ENCODE measurements at regions not wholly inside any gene's neighbourhood (a gene's known extent, or its start where the extent isn't known, plus 50 kb on each side); places are given as distances from the start of the nearest gene placed in this dataset.
"Not testable (repeated sequence)": the region's sequence is repeated elsewhere in the genome, so short reads cannot be mapped to it uniquely, and the experiment has no call there.

- ATAC-seq (no peak), DNase-seq (ENCODE audit: low spot score in 2 of 2) (no peak)
- Mint-ChIP-seq H3K27ac (no peak overlapping the region), H3K36me3 (no peaks in the 10 kb centered on the region), H3K9me3 (peaks cover 0 to 3% of the 10 kb centered on the region in 2 donors)
Measured at GRCh38 chrY:20891440-20892160, 135.7 kb downstream of the RPS4Y2 start.

- DNase-seq (ENCODE audit: low spot score in 2 of 2); ATAC-seq; H3K27ac Mint-ChIP-seq: not testable (repeated sequence)
- Mint-ChIP-seq H3K36me3 (peaks cover 13 to 35% of the 10 kb centered on the region in 2 donors), H3K9me3 (peaks cover 17 to 26% of the 10 kb centered on the region in 2 donors)
Measured at GRCh38 chrY:20925350-20926091, 169.6 kb downstream of the RPS4Y2 start.

- Mint-ChIP-seq H3K27ac (no peak overlapping the region), H3K9me3 (peaks cover 10 to 17% of the 10 kb centered on the region in 2 donors), H3K36me3 (peaks cover 0 to 19% of the 10 kb centered on the region in 2 donors)
- DNase-seq (ENCODE audit: low spot score in 2 of 2) (no peak), ATAC-seq (no peak)
Measured at GRCh38 chrY:20929691-20930342, 173.9 kb downstream of the RPS4Y2 start.

- not testable (repeated sequence) for H3K27ac Mint-ChIP-seq
Measured at GRCh38 chrY:20936709-20937251, 180.9 kb downstream of the RPS4Y2 start.

GRCh38 chrY:20961512-20961911 is 205.6 kb downstream of the RPS4Y2 start:
- DNase-seq (ENCODE audit: low spot score in 2 of 2) (no peak), ATAC-seq (no peak)
- Mint-ChIP-seq H3K27ac (no peak overlapping the region), H3K9me3 (peaks cover 0 to 8% of the 10 kb centered on the region in 2 donors), H3K36me3 (no peaks in the 10 kb centered on the region)

More at GRCh38 chrY:20936709-20937251, 180.9 kb downstream of the RPS4Y2 start:
- ATAC-seq; DNase-seq (ENCODE audit: low spot score in 2 of 2); H3K36me3 Mint-ChIP-seq: not testable (repeated sequence)
- H3K9me3 Mint-ChIP-seq = peaks cover 11 to 14% of the 10 kb centered on the region in 2 donors

GRCh38 chrY:20967828-20968227 is 211.9 kb downstream of the RPS4Y2 start:
- peaks cover 0 to 8% of the 10 kb centered on the region in 2 donors for H3K9me3 Mint-ChIP-seq
- ATAC-seq (no peak), DNase-seq (ENCODE audit: low spot score in 2 of 2) (no peak)
- H3K36me3 Mint-ChIP-seq = no peaks in the 10 kb centered on the region
- no peak overlapping the region for H3K27ac Mint-ChIP-seq

GRCh38 chrY:20968237-20968636 is 212.3 kb downstream of the RPS4Y2 start:
- Mint-ChIP-seq H3K9me3 (peaks cover 0 to 8% of the 10 kb centered on the region in 2 donors), H3K27ac (no peak overlapping the region), H3K36me3 (no peaks in the 10 kb centered on the region)
- DNase-seq (ENCODE audit: low spot score in 2 of 2) = no peak
- ATAC-seq = no peak

- ATAC-seq (no peak), DNase-seq (ENCODE audit: low spot score in 2 of 2) (no peak)
- Mint-ChIP-seq H3K36me3 (no peaks in the 10 kb centered on the region), H3K9me3 (no peaks in the 10 kb centered on the region), H3K27ac (no peak overlapping the region)
Measured at GRCh38 chrY:20971371-20971770, 215.5 kb downstream of the RPS4Y2 start.

GRCh38 chrY:20986037-20986436 is 230.1 kb downstream of the RPS4Y2 start:
- Mint-ChIP-seq H3K27ac (no peak overlapping the region), H3K36me3 (no peaks in the 10 kb centered on the region), H3K9me3 (no peaks in the 10 kb centered on the region)
- no peak for DNase-seq (ENCODE audit: low spot score in 2 of 2)
- no peak for ATAC-seq

GRCh38 chrY:20990123-20990522 is 234.2 kb downstream of the RPS4Y2 start:
- H3K9me3 Mint-ChIP-seq = no peaks in the 10 kb centered on the region
- DNase-seq (ENCODE audit: low spot score in 2 of 2) (no peak), ATAC-seq (peak; percentile 41 to 50)
- no peaks in the 10 kb centered on the region for H3K36me3 Mint-ChIP-seq
- peak overlapping the region; percentile 84 to 90 for H3K27ac Mint-ChIP-seq

- Mint-ChIP-seq H3K36me3 (no peaks in the 10 kb centered on the region), H3K27ac (peak overlapping the region; percentile 44 to 84), H3K9me3 (no peaks in the 10 kb centered on the region)
- no peak for DNase-seq (ENCODE audit: low spot score in 2 of 2)
- ATAC-seq = peak; percentile 91 to 93
Measured at GRCh38 chrY:20990869-20991548, 235.1 kb downstream of the RPS4Y2 start.

GRCh38 chrY:20997355-20997754 is 241.4 kb downstream of the RPS4Y2 start:
- DNase-seq (ENCODE audit: low spot score in 2 of 2) (no peak), ATAC-seq (no peak)
- Mint-ChIP-seq H3K9me3 (peaks cover 0 to 5% of the 10 kb centered on the region in 2 donors), H3K36me3 (peaks cover 0 to 6% of the 10 kb centered on the region in 2 donors), H3K27ac (peak overlapping the region; percentile 74 to 81)

- DNase-seq (ENCODE audit: low spot score in 2 of 2) (no peak), ATAC-seq (peak; percentile 82 to 86)
- H3K27ac Mint-ChIP-seq = peak overlapping the region; percentile 81 to 90
- H3K36me3 Mint-ChIP-seq = peaks cover 0 to 6% of the 10 kb centered on the region in 2 donors
- peaks cover 0 to 7% of the 10 kb centered on the region in 2 donors for H3K9me3 Mint-ChIP-seq
Measured at GRCh38 chrY:20998016-20998415, 242.1 kb downstream of the RPS4Y2 start.

- peak overlapping the region; percentile 81 to 90 for H3K27ac Mint-ChIP-seq
- peaks cover 0 to 7% of the 10 kb centered on the region in 2 donors for H3K9me3 Mint-ChIP-seq
- ATAC-seq = peak; percentile 6 to 42
- H3K36me3 Mint-ChIP-seq = peaks cover 0 to 6% of the 10 kb centered on the region in 2 donors
- no peak for DNase-seq (ENCODE audit: low spot score in 2 of 2)
Measured at GRCh38 chrY:20998483-20998882, 242.6 kb downstream of the RPS4Y2 start.

GRCh38 chrY:21001102-21001501 is 245.2 kb downstream of the RPS4Y2 start:
- Mint-ChIP-seq H3K27ac (peak overlapping the region in 1 of 2 donors; percentile 82), H3K36me3 (peaks cover 0 to 6% of the 10 kb centered on the region in 2 donors), H3K9me3 (peaks cover 0 to 7% of the 10 kb centered on the region in 2 donors)
- ATAC-seq = peak; percentile 30 to 74
- no peak for DNase-seq (ENCODE audit: low spot score in 2 of 2)

GRCh38 chrY:21003059-21003458 is 247.2 kb downstream of the RPS4Y2 start:
- peaks cover 0 to 6% of the 10 kb centered on the region in 2 donors for H3K36me3 Mint-ChIP-seq
- ATAC-seq (peak; percentile 37 to 57), DNase-seq (ENCODE audit: low spot score in 2 of 2) (no peak)
- no peak overlapping the region for H3K27ac Mint-ChIP-seq
- H3K9me3 Mint-ChIP-seq = peaks cover 0 to 7% of the 10 kb centered on the region in 2 donors
